K562 (cell line): ENCODE measurements at regions not wholly inside any gene's neighbourhood (a gene's known extent, or its start where the extent isn't known, plus 50 kb on each side); places are given as distances from the start of the nearest gene placed in this dataset.
A peak's percentile ranks its signal among the peaks of the same experiment; 100 is the strongest.

Source experiments
- ATAC-seq: fragments of 200-7000 bp; cut with Tn5 transposase; 3 replicates; pipeline ENCODE4 v1.9.1; 2020; ENCODE audit warnings: moderate library complexity
- BruUV-seq: library from RNA; stranded (reverse); fragments of 400-500 nt; replicated peaks from 2 replicates; lab custom pipeline; 2021; lab: Mats Ljungman, UMichigan
- CTCF ChIA-PET: fragments of 300-600 bp; formaldehyde crosslinking; extraction: SDS; loops from one replicate; lab custom pipeline; 2021; ENCODE audit warnings: low intra/inter-chr PET ratio; lab: Yijun Ruan, JAX
- POLR2A ChIA-PET: fragments of 300-600, 350-650 bp; sonication (Branson Sonifier 250); formaldehyde crosslinking; extraction: SDS; loops from one replicate; lab custom pipeline; 2021; ENCODE audit warnings: antibody characterized with exemption, inconsistent platforms; lab: Yijun Ruan, JAX
- DNase-seq, 4 experiments: peaks; one replicate each; pipeline versions ENCODE4 v3.0.0 to v3.0.0-alpha.2; 2011 to 2018; ENCODE audit warnings: low spot score in 3 of 4, mixed read lengths in 3 of 4; ENCODE audit errors: extremely low read depth in 1 of 4
- FAIRE-seq: peaks from 2 replicates; lab custom pipeline; 2011; peaks lifted over from hg19 to GRCh38; lab: Jason Lieb, UNC
- H2AFZ ChIP-seq: 2 replicates; pipeline ENCODE4 v1.6.0; 2011; ENCODE audit warnings: low read depth, low read length, control low read depth, inconsistent platforms
- H3K27ac ChIP-seq: fragments of 200-600 bp; 3 replicates; pipeline ENCODE4 v1.8.0; 2011; ENCODE audit warnings: low read depth, mild to moderate bottlenecking, control low read depth, inconsistent platforms, low read length, moderate library complexity, mixed read lengths; ENCODE audit errors: extremely low read depth
- H3K27me3 ChIP-seq, 2 experiments: fragments of 300-600 bp in 1 of 2; 2 replicates in 1 of 2; 3 replicates in 1 of 2; pipeline versions ENCODE4 v1.6.0 to v1.8.0; 2011; ENCODE audit warnings: inconsistent platforms in 2 of 2, low read length in 2 of 2, mild to moderate bottlenecking in 1 of 2, mixed read lengths in 1 of 2, moderate library complexity in 1 of 2; ENCODE audit not compliant: control insufficient read depth in 2 of 2, insufficient read depth in 2 of 2
- H3K36me3 ChIP-seq: fragments of 300-600 bp; 3 replicates; pipeline ENCODE4 v1.8.0; 2011; ENCODE audit warnings: mild to moderate bottlenecking, low read length, inconsistent platforms; ENCODE audit not compliant: control insufficient read depth, insufficient read depth
- H3K4me1 ChIP-seq, 2 experiments: fragments of 200-600 bp in 1 of 2; replicated peaks in 1 of 2; 2 replicates in 1 of 2; 3 replicates in 1 of 2; pipeline versions ENCODE4 v1.5.1 to v1.8.0; 2011; ENCODE audit warnings: inconsistent platforms in 2 of 2, low read length in 2 of 2, mild to moderate bottlenecking in 1 of 2, mixed read lengths in 1 of 2, moderate library complexity in 1 of 2; ENCODE audit not compliant: control insufficient read depth in 2 of 2, insufficient read depth in 2 of 2
- H3K4me2 ChIP-seq: 2 replicates; pipeline ENCODE4 v1.6.1; 2011; ENCODE audit warnings: low read length, control low read depth, inconsistent platforms, mixed read lengths; ENCODE audit not compliant: insufficient read depth
- H3K4me3 ChIP-seq: fragments of 200-600 bp; sonication (generic), shearing (Covaris generic); 2 replicates; pipeline ENCODE4 v1.5.1; 2016; ENCODE audit warnings: control low read depth, inconsistent platforms
- H3K79me2 ChIP-seq: fragments of 200-600 bp; 3 replicates; pipeline ENCODE4 v1.8.0; 2011; ENCODE audit warnings: low read length, inconsistent platforms; ENCODE audit not compliant: control insufficient read depth, insufficient read depth
- H3K9ac ChIP-seq, 2 experiments: 2 replicates each; pipeline versions ENCODE4 v1.6.0 to v1.6.1; 2011; ENCODE audit warnings: low read depth in 2 of 2, low read length in 2 of 2, control low read depth in 1 of 2, inconsistent platforms in 1 of 2, mild to moderate bottlenecking in 1 of 2, mixed read lengths in 1 of 2; ENCODE audit not compliant: insufficient read depth in 1 of 2
- H3K9me1 ChIP-seq: one replicate; pipeline ENCODE4 v1.6.0; 2011; ENCODE audit warnings: inconsistent platforms, mild to moderate bottlenecking, low read length, moderate library complexity; ENCODE audit not compliant: control insufficient read depth, insufficient read depth
- H3K9me3 ChIP-seq: replicated peaks from 2 replicates; pipeline ENCODE4 v1.5.1; 2011; ENCODE audit warnings: low read depth, low read length, inconsistent platforms; ENCODE audit not compliant: control insufficient read depth, insufficient read depth
- H4K20me1 ChIP-seq: replicated peaks from 2 replicates; pipeline ENCODE4 v1.6.1; 2011; ENCODE audit warnings: low read length, inconsistent platforms, mixed read lengths; ENCODE audit not compliant: control insufficient read depth, insufficient read depth
- C11orf30 ChIP-seq: fragments of 450-650 bp; IDR thresholded peaks from 2 replicates; pipeline ENCODE4 v1.6.1; 2016; ENCODE audit warnings: low read depth, mild to moderate bottlenecking
- CSDE1 ChIP-seq, 2 experiments: fragments of 450-650 bp; IDR thresholded peaks; 2 replicates each; pipeline ENCODE4 v1.6.1; 2016; ENCODE audit warnings: mild to moderate bottlenecking in 1 of 2
- KLF16 ChIP-seq: IDR thresholded peaks from 2 replicates; pipeline ENCODE4 v1.6.1; 2016; ENCODE audit warnings: antibody characterized with exemption
- L3MBTL2 ChIP-seq: fragments of 450-650 bp; IDR thresholded peaks from 2 replicates; pipeline ENCODE4 v1.6.1; 2016; ENCODE audit warnings: mild to moderate bottlenecking, moderate library complexity
- LARP7 ChIP-seq: fragments of 450-650 bp; IDR thresholded peaks from 2 replicates; pipeline ENCODE4 v1.6.1; 2016
- MAFG ChIP-seq: fragments of 450-650 bp; conservative IDR thresholded peaks from 2 replicates; pipeline ENCODE4 v1.6.1; 2016; ENCODE audit warnings: missing genetic modification characterization, missing compliant biosample characterization
- NFE2 ChIP-seq: IDR thresholded peaks from 2 replicates; pipeline ENCODE4 v1.6.1; 2014; ENCODE audit warnings: antibody characterized with exemption, low read depth
- NFE2L1 ChIP-seq: fragments of 450-650 bp; IDR thresholded peaks from 2 replicates; pipeline ENCODE4 v1.6.1; 2016; ENCODE audit warnings: missing genetic modification characterization, low read depth, mild to moderate bottlenecking, missing compliant biosample characterization, moderate library complexity, borderline replicate concordance
- SNIP1 ChIP-seq: fragments of 450-650 bp; IDR thresholded peaks from 2 replicates; pipeline ENCODE4 v1.7.1; 2017; ENCODE audit warnings: low read depth, mild to moderate bottlenecking
- TCF15 ChIP-seq: fragments of 250-450 bp; sonication (Bioruptor Pico); IDR thresholded peaks from 2 replicates; pipeline ENCODE4 v1.8.0; 2022; ENCODE audit warnings: moderate library complexity, mild to moderate bottlenecking, inconsistent platforms
- ZNF316 ChIP-seq: fragments of 450-650 bp; IDR thresholded peaks from 2 replicates; pipeline ENCODE4 v1.6.1; 2016
- ZNF354B ChIP-seq: fragments of 250-450 bp; sonication (Bioruptor Pico); IDR thresholded peaks from 2 replicates; pipeline ENCODE4 v1.4.0; 2020
- WGBS: fragments of 100-300 bp; shearing (Covaris generic); methylation state at CpG from one replicate; pipeline ENCODE4 v1.1.6; 2016; ENCODE audit warnings: low coverage, mixed read lengths; ENCODE audit not compliant: insufficient coverage; ENCODE audit errors: missing lambda C conversion rate; 5-methylcytosine and 5-hydroxymethylcytosine counted together
- in situ Hi-C: fragments of 300-500 bp; cut with MboI; formaldehyde crosslinking; loops from 4 replicates; pipeline ENCODE4 v1.15.0; 2018; ENCODE audit warnings: inconsistent platforms, mixed read lengths
- intact Hi-C: fragments of 100-400 bp; cut with micrococcal nuclease; formaldehyde crosslinking; loops from 2 replicates; pipeline ENCODE4 v1.14.2; 2022

GRCh38 chr4:123569541-123569940, 172.9 kb downstream of the SPRY1 start:
- BruUV-seq = no TSS peak
- H3K79me2 ChIP-seq = no peaks in the 10 kb centered on the region
- peaks cover 0 to 3% of the 10 kb centered on the region in 2 experiments; a peak in 1 of 5 replicates for H3K4me1 ChIP-seq
- H3K9me1 ChIP-seq = no peaks in the 10 kb centered on the region
- 17% methylated on average over 2 of the region's 2 CpGs for WGBS
- H3K9ac ChIP-seq = no peak overlapping the region
- H2AFZ ChIP-seq = no peak overlapping the region
- H3K27ac ChIP-seq = no peak overlapping the region
- no peaks in the 10 kb centered on the region for H3K27me3 ChIP-seq
- DNase-seq (no peak), ATAC-seq (no peak), FAIRE-seq (no peak)
- intact Hi-C loops (loop anchor here (10.0 kb wide), 2 partner anchors 175 to 465 kb away; partner anchors contain the start of gene SPRY1), in situ Hi-C loops (no loop called here)
- no peaks in the 10 kb centered on the region for H4K20me1 ChIP-seq
- ChIA-PET CTCF (no interaction called here), POLR2A (no interaction called here)
- H3K36me3 ChIP-seq = no peaks in the 10 kb centered on the region
- H3K9me3 ChIP-seq = no peaks in the 10 kb centered on the region
- no peak overlapping the region for H3K4me2 ChIP-seq
- H3K4me3 ChIP-seq = no peak overlapping the region
- TF ChIP-seq C11orf30 = peak; percentile 17; the same call in 1 of the 2 replicates
- TF ChIP-seq ZNF316 = peak; percentile 33; the same call in 1 of the 2 replicates
- TF ChIP-seq ZNF354B (CRISPR knock-in tag) = no peak
- TF ChIP-seq LARP7 = no peak
- no peak for TF ChIP-seq KLF16
- no peak for TF ChIP-seq CSDE1 (IDR thresholded peaks at IDR 0.05)
- TF ChIP-seq NFE2L1 (tag) = peak; percentile 36; the same call in 1 of the 2 replicates
- no peak for TF ChIP-seq SNIP1
- TF ChIP-seq NFE2 = 0 out of 2 replicates have a peak, but pooled peaks have one; percentile 29
- TF ChIP-seq TCF15 = no peak
- no peak for TF ChIP-seq L3MBTL2
- peak; percentile 26; the same call in 1 of the 2 replicates for TF ChIP-seq MAFG (tag)
